HEK293 (cell line): ENCODE measurements at regions not wholly inside any gene's neighbourhood (a gene's known extent, or its start where the extent isn't known, plus 50 kb on each side); places are given as distances from the start of the nearest gene placed in this dataset.
A peak's percentile ranks its signal among the peaks of the same experiment; 100 is the strongest.
"Not testable (repeated sequence)": the region's sequence is repeated elsewhere in the genome, so short reads cannot be mapped to it uniquely, and the experiment has no call there.

Source experiments
- CTCF ChIA-PET: fragments of 350-600 bp; formaldehyde crosslinking; extraction: SDS; loops from one replicate; lab custom pipeline; 2021; ENCODE audit warnings: antibody characterized with exemption; lab: Yijun Ruan, JAX
- POLR2A ChIA-PET: fragments of 300-600 bp; formaldehyde crosslinking; extraction: SDS; loops from one replicate; lab custom pipeline; 2020; ENCODE audit warnings: antibody characterized with exemption, inconsistent platforms; lab: Yijun Ruan, JAX
- H3K27ac ChIP-seq: fragments of 200-500 bp; sonication (Bioruptor generic); 2 replicates; pipeline ENCODE4 v1.5.1; 2014; ENCODE audit warnings: low read depth, low read length, control low read depth, inconsistent platforms; ENCODE audit errors: extremely low read depth
- H3K36me3 ChIP-seq, 2 experiments: fragments of 200-500 bp in 1 of 2; sonication (Bioruptor generic) in 1 of 2; 1 replicate in 1 of 2; 2 replicates in 1 of 2; pipeline ENCODE4 v1.5.1; 2014 to 2017; ENCODE audit warnings: inconsistent platforms in 2 of 2, low read length in 2 of 2; ENCODE audit not compliant: control insufficient read depth in 2 of 2, insufficient read depth in 1 of 2
- H3K4me1 ChIP-seq: fragments of 200-500 bp; sonication (Bioruptor generic); 2 replicates; pipeline ENCODE4 v1.5.1; 2014; ENCODE audit warnings: mild to moderate bottlenecking, low read length, inconsistent platforms; ENCODE audit not compliant: control insufficient read depth, insufficient read depth
- H3K4me3 ChIP-seq: 2 replicates; pipeline ENCODE4 v1.5.1; 2011; ENCODE audit warnings: low read depth, mild to moderate bottlenecking, control low read depth, low read length, moderate library complexity
- H3K9me3 ChIP-seq: fragments of 200-500 bp; sonication (Bioruptor generic); 2 replicates; pipeline ENCODE4 v1.5.1; 2014; ENCODE audit warnings: low read depth, low read length, inconsistent platforms; ENCODE audit not compliant: control insufficient read depth, insufficient read depth
- BCL11A ChIP-seq: fragments of 450-650 bp; formaldehyde crosslinking; IDR thresholded peaks from 2 replicates; pipeline ENCODE4 v1.5.1; 2016; ENCODE audit warnings: low read depth, missing biosample characterization, missing genetic modification characterization
- CTCF ChIP-seq: fragments of 450-650 bp; formaldehyde crosslinking; IDR thresholded peaks from 2 replicates; pipeline ENCODE4 v1.5.1; 2016; ENCODE audit warnings: missing biosample characterization, missing genetic modification characterization
- GLIS1 ChIP-seq: fragments of 450-650 bp; formaldehyde crosslinking; IDR thresholded peaks from 2 replicates; pipeline ENCODE4 v1.5.1; 2016; ENCODE audit warnings: missing biosample characterization, missing genetic modification characterization
- HIC1 ChIP-seq: fragments of 450-650 bp; formaldehyde crosslinking; IDR thresholded peaks from 2 replicates; pipeline ENCODE4 v1.5.1; 2016; ENCODE audit warnings: missing biosample characterization, missing genetic modification characterization
- IKZF3 ChIP-seq: fragments of 450-650 bp; IDR thresholded peaks from 2 replicates; pipeline ENCODE4 v1.5.0; 2018; ENCODE audit warnings: missing biosample characterization, mild to moderate bottlenecking, missing genetic modification characterization, moderate library complexity
- ZBTB10 ChIP-seq: fragments of 450-650 bp; formaldehyde crosslinking; IDR thresholded peaks from 2 replicates; pipeline ENCODE4 v1.5.1; 2016; ENCODE audit warnings: missing biosample characterization, missing genetic modification characterization
- ZBTB17 ChIP-seq: fragments of 450-650 bp; formaldehyde crosslinking; IDR thresholded peaks from 2 replicates; pipeline ENCODE4 v1.5.1; 2016; ENCODE audit warnings: missing biosample characterization, missing genetic modification characterization
- ZFP37 ChIP-seq: fragments of 450-650 bp; formaldehyde crosslinking; IDR thresholded peaks from 2 replicates; pipeline ENCODE4 v1.5.1; 2016; ENCODE audit warnings: missing biosample characterization, missing genetic modification characterization
- ZNF2 ChIP-seq: fragments of 450-650 bp; formaldehyde crosslinking; IDR thresholded peaks from 2 replicates; pipeline ENCODE4 v1.5.1; 2016; ENCODE audit warnings: missing biosample characterization, missing genetic modification characterization
- ZNF335 ChIP-seq: fragments of 450-650 bp; formaldehyde crosslinking; conservative IDR thresholded peaks from 2 replicates; pipeline ENCODE4 v1.5.1; 2016; ENCODE audit warnings: missing biosample characterization, missing genetic modification characterization
- ZNF561 ChIP-seq: fragments of 450-650 bp; IDR thresholded peaks from 2 replicates; pipeline ENCODE4 v1.5.1; 2018; ENCODE audit warnings: missing biosample characterization, missing genetic modification characterization, borderline replicate concordance
- ZNF654 ChIP-seq: fragments of 450-650 bp; formaldehyde crosslinking; IDR thresholded peaks from 2 replicates; pipeline ENCODE4 v1.5.1; 2016; ENCODE audit warnings: low read depth, missing biosample characterization, missing genetic modification characterization
- ZNF660 ChIP-seq: fragments of 450-650 bp; IDR thresholded peaks from 2 replicates; pipeline ENCODE4 v1.5.1; 2018; ENCODE audit warnings: missing biosample characterization, mild to moderate bottlenecking, missing genetic modification characterization
- ZSCAN30 ChIP-seq: fragments of 450-650 bp; IDR thresholded peaks from 2 replicates; pipeline ENCODE4 v1.5.1; 2018; ENCODE audit warnings: missing biosample characterization, mild to moderate bottlenecking, missing genetic modification characterization, moderate library complexity

DNA sequence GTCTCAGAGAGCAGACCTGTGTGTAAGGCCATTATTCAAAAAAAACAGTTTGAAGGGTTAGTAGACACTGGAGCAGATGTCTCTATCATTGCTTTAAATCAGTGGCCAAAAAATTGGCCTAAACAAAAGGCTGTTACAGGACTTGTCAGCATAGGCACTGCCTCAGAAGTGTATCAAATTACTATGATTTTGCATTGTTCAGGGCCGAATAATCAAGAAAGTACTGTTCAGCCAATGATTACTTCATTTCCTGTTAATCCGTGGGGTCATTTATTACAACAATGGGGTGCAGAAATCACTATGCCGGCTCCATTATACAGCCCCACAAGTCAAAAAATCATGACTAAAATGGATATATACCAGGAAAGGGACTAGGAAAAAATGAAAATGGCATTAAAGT, 160.3 kb downstream of the GPX5 start:
- H3K4me1 ChIP-seq, H3K9me3 ChIP-seq, H3K27ac ChIP-seq, H3K4me3 ChIP-seq, H3K36me3 ChIP-seq, POLR2A ChIA-PET: not testable (repeated sequence)
- CTCF ChIA-PET, result interaction anchor here (0.6 to 2.2 kb wide), 9 partner anchors 8 to 793 kb away, joined by 3 to 21 read pairs (median 4); a partner anchor contains a TSS
- TF ChIP-seq ZBTB17 (tag by site-specific recombination), result 0 out of 2 replicates have a peak, but pooled peaks have one; percentile 11

DNA sequence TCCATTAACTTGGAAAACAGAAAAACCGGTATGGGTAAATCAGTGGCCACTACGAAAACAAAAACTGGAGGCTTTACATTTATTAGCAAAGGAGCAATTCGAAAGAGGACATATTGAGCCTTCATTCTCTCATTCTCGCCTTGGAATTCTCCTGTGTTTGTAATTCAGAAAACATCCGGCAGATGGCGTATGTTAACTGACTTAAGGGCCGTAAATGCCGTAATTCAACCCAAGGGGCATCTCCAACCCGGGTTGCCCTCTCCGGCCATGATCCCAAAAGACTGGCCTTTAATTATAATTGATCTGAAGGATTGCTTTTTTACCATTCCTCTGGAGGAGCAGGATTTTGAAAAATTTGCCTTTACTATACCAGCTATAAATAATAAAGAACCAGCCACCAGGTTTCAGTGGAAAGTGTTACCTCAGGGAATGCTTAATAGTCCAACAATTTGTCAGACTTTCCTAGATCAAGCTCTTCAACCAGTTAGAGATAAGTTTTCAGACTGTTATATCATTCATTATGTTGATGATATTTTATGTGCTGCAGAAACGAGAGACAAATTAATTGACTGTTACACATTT, 160.9 kb downstream of the GPX5 start:
- H3K4me1 ChIP-seq, POLR2A ChIA-PET, H3K4me3 ChIP-seq, H3K36me3 ChIP-seq, H3K9me3 ChIP-seq, H3K27ac ChIP-seq: not testable (repeated sequence)
- TF ChIP-seq ZFP37 (tag by site-specific recombination), result 0 out of 2 replicates have a peak, but pooled peaks have one; percentile 24
- TF ChIP-seq ZNF335 (tag by site-specific recombination), result 0 out of 2 replicates have a peak, but pooled peaks have one; percentile 34
- 0 out of 2 replicates have a peak, but pooled peaks have one; percentile 44 for TF ChIP-seq ZNF2 (tag by site-specific recombination)
- TF ChIP-seq CTCF (tag by site-specific recombination), result peak; percentile 48
- TF ChIP-seq ZNF654 (tag by site-specific recombination), result peak; percentile 91
- TF ChIP-seq ZSCAN30 (tag by site-specific recombination), result 0 out of 2 replicates have a peak, but pooled peaks have one; percentile 32
- peak; percentile 64; the same call in 1 of the 2 replicates for TF ChIP-seq ZNF660 (tag by site-specific recombination)
- TF ChIP-seq ZBTB10 (tag by site-specific recombination), result peak; percentile 47; the same call in 1 of the 2 replicates
- 0 out of 2 replicates have a peak, but pooled peaks have one; percentile 5 for TF ChIP-seq ZBTB17 (tag by site-specific recombination)
- TF ChIP-seq BCL11A, result 0 out of 2 replicates have a peak, but pooled peaks have one; percentile 57
- TF ChIP-seq IKZF3 (tag by site-specific recombination), result peak; percentile 35
- 0 out of 2 replicates have a peak, but pooled peaks have one; percentile 17 for TF ChIP-seq GLIS1 (tag by site-specific recombination)
- peak; percentile 67; the same call in 1 of the 2 replicates for TF ChIP-seq HIC1 (tag by site-specific recombination)
- TF ChIP-seq ZNF561 (tag by site-specific recombination), result peak; percentile 54; the same call in 1 of the 2 replicates
- CTCF ChIA-PET, result interaction anchor here (0.6 to 1.0 kb wide), 9 partner anchors 11 to 293 kb away, joined by 3 to 10 read pairs (median 4); no protein-coding TSS in a partner anchor

GRCh38 chr6:28687309-28687981, 161.8 kb downstream of the GPX5 start:
- H3K9me3 ChIP-seq, H3K4me1 ChIP-seq, H3K27ac ChIP-seq, H3K4me3 ChIP-seq, H3K36me3 ChIP-seq, POLR2A ChIA-PET: not testable (repeated sequence)
- CTCF ChIA-PET, result interaction anchor here (0.6 to 1.1 kb wide), 8 partner anchors 10 to 294 kb away, joined by 3 to 10 read pairs (median 4); no protein-coding TSS in a partner anchor

DNA sequence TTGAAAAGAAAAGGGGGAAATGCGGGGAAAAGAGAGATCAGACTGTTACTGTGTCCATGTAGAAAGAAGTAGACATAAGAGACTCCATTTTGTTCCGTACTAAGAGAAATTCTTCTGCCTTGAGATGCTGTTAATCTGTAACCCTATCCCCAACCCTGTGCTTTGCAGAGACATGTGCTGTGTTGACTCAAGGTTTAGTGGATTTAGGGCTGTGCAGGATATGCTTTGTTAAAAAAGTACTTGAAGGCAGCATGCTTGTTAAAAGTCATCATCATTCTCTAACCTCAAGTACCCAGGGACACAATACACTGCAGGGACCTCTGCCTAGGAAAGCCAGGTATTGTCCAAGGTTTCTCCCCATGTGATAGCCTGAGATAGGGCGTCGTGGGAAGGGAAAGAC, 166.3 kb downstream of the GPX5 start:
- H3K36me3 ChIP-seq, CTCF ChIA-PET, H3K27ac ChIP-seq, H3K9me3 ChIP-seq, H3K4me1 ChIP-seq, H3K4me3 ChIP-seq, POLR2A ChIA-PET: not testable (repeated sequence)
